Peyer's patch (tissue), 4 donors: ENCODE measurements at regions not wholly inside any gene's neighbourhood (a gene's known extent, or its start where the extent isn't known, plus 50 kb on each side); places are given as distances from the start of the nearest gene placed in this dataset.

Experiments used
- DNase-seq, 3 donors: peaks; one replicate each; pipeline ENCODE4 v3.0.0-alpha.2; 2017 to 2019
- H3K27ac ChIP-seq, 4 donors: fragments of 200-600 bp; sonication (generic); one replicate each; pipeline ENCODE4 v1.5.1; 2016 to 2019
- H3K27me3 ChIP-seq, 2 donors: fragments of 200-600 bp; sonication (generic); one replicate each; pipeline ENCODE4 v1.5.1; 2019
- H3K36me3 ChIP-seq, 3 donors: fragments of 200-600 bp; sonication (generic); one replicate each; pipeline ENCODE4 v1.5.1; 2016 to 2019
- H3K4me1 ChIP-seq, 4 donors: fragments of 200-600 bp; sonication (generic); one replicate each; pipeline ENCODE4 v1.5.1; 2016 to 2019
- H3K4me3 ChIP-seq, 4 donors: fragments of 200-600 bp; sonication (generic); 1 replicate in 3 of 4; 2 replicates in 1 of 4; pipeline ENCODE4 v1.5.1; 2016 to 2019; ENCODE audit warnings: mild to moderate bottlenecking in 1 of 4
- H3K9me3 ChIP-seq, 4 donors: fragments of 200-600 bp; sonication (generic); one replicate each; pipeline ENCODE4 v1.5.1; 2016 to 2019; ENCODE audit warnings: mild to moderate bottlenecking in 1 of 4
- CTCF ChIP-seq, 6 experiments: fragments of 450-650 bp in 4 of 6; fragments of 200-600 bp in 2 of 6; sonication (generic) in 1 of 6; IDR thresholded peaks; one replicate each; pipeline ENCODE4 v1.5.1; 2017 to 2019; ENCODE audit warnings: antibody characterized with exemption in 6 of 6, mild to moderate bottlenecking in 3 of 6, moderate library complexity in 1 of 6
- POLR2A ChIP-seq, 2 donors: fragments of 450-650 bp; IDR thresholded peaks; one replicate each; pipeline ENCODE4 v1.5.1; 2017; ENCODE audit warnings: antibody characterized with exemption in 2 of 2, mild to moderate bottlenecking in 2 of 2, moderate library complexity in 2 of 2

- no peak overlapping the region for H3K27ac ChIP-seq
- H3K27me3 ChIP-seq = no peaks in the 10 kb centered on the region
- H3K4me1 ChIP-seq = no peaks in the 10 kb centered on the region
- no peak for DNase-seq
- no peak overlapping the region for H3K4me3 ChIP-seq
- TF ChIP-seq POLR2A (IDR thresholded peaks at IDR 0.05) (no peak), CTCF (IDR thresholded peaks at IDR 0.05) (no peak)
- no peaks in the 10 kb centered on the region for H3K9me3 ChIP-seq
- no peaks in the 10 kb centered on the region for H3K36me3 ChIP-seq
Measured at GRCh38 chr1:5802606-5803005, 189.6 kb downstream of the NPHP4 start.

GRCh38 chr1:5798904-5799303 lies 193.3 kb downstream of the NPHP4 start:
- DNase-seq = no peak
- no peak for TF ChIP-seq CTCF (IDR thresholded peaks at IDR 0.05)
- no peak for TF ChIP-seq POLR2A (IDR thresholded peaks at IDR 0.05)
- Histone ChIP-seq H3K4me3 (no peak overlapping the region), H3K4me1 (no peaks in the 10 kb centered on the region), H3K9me3 (peaks cover 0 to 4% (median 0%) of the 10 kb centered on the region in 4 donors), H3K27me3 (no peaks in the 10 kb centered on the region), H3K36me3 (no peaks in the 10 kb centered on the region), H3K27ac (no peak overlapping the region)

GRCh38 chr1:5798151-5798730 lies 194.0 kb downstream of the NPHP4 start:
- no peak for TF ChIP-seq POLR2A (IDR thresholded peaks at IDR 0.05)
- TF ChIP-seq CTCF (IDR thresholded peaks at IDR 0.05) = no peak
- DNase-seq = no peak
- Histone ChIP-seq H3K27ac (no peak overlapping the region), H3K9me3 (peaks cover 0 to 4% (median 0%) of the 10 kb centered on the region in 4 donors), H3K4me3 (no peak overlapping the region), H3K36me3 (no peaks in the 10 kb centered on the region), H3K4me1 (no peaks in the 10 kb centered on the region), H3K27me3 (no peaks in the 10 kb centered on the region)

GRCh38 chr1:5796028-5796427 lies 196.2 kb downstream of the NPHP4 start:
- no peaks in the 10 kb centered on the region for H3K27me3 ChIP-seq
- no peak for DNase-seq
- H3K4me3 ChIP-seq = no peak overlapping the region
- H3K4me1 ChIP-seq = no peaks in the 10 kb centered on the region
- H3K9me3 ChIP-seq = peaks cover 0 to 4% (median 0%) of the 10 kb centered on the region in 4 donors
- no peaks in the 10 kb centered on the region for H3K36me3 ChIP-seq
- no peak overlapping the region for H3K27ac ChIP-seq
- no peak for TF ChIP-seq POLR2A (IDR thresholded peaks at IDR 0.05)
- TF ChIP-seq CTCF (IDR thresholded peaks at IDR 0.05) = no peak

- Histone ChIP-seq H3K27me3 (no peaks in the 10 kb centered on the region), H3K4me1 (no peaks in the 10 kb centered on the region), H3K9me3 (peaks cover 0 to 8% (median 0%) of the 10 kb centered on the region in 4 donors), H3K4me3 (no peak overlapping the region), H3K27ac (no peak overlapping the region), H3K36me3 (no peaks in the 10 kb centered on the region)
- no peak for DNase-seq
- no peak for TF ChIP-seq CTCF (IDR thresholded peaks at IDR 0.05)
- no peak for TF ChIP-seq POLR2A (IDR thresholded peaks at IDR 0.05)
Measured at GRCh38 chr1:5794279-5794678, 197.9 kb downstream of the NPHP4 start.

GRCh38 chr1:5793516-5793915 lies 198.7 kb downstream of the NPHP4 start:
- Histone ChIP-seq H3K4me3 (no peak overlapping the region), H3K9me3 (peaks cover 0 to 8% (median 0%) of the 10 kb centered on the region in 4 donors), H3K27ac (no peak overlapping the region), H3K27me3 (no peaks in the 10 kb centered on the region), H3K4me1 (no peaks in the 10 kb centered on the region), H3K36me3 (no peaks in the 10 kb centered on the region)
- TF ChIP-seq POLR2A (IDR thresholded peaks at IDR 0.05) (no peak), CTCF (IDR thresholded peaks at IDR 0.05) (no peak)
- no peak for DNase-seq
